Kidney epithelial cell (primary cell): ENCODE measurements at regions not wholly inside any gene's neighbourhood (a gene's known extent, or its start where the extent isn't known, plus 50 kb on each side); places are given as distances from the start of the nearest gene placed in this dataset.

ENCODE experiments used
- DNase-seq: peaks from one replicate; pipeline ENCODE4 v3.0.0-alpha.2; 2010; ENCODE audit warnings: low read depth
- H3K27me3 ChIP-seq: 2 replicates; pipeline ENCODE4 v1.6.0; 2011; ENCODE audit warnings: low read length; ENCODE audit not compliant: control insufficient read depth, insufficient read depth
- H3K36me3 ChIP-seq: 2 replicates; pipeline ENCODE4 v1.5.1; 2011; ENCODE audit warnings: low read length; ENCODE audit not compliant: control insufficient read depth, insufficient read depth
- H3K4me3 ChIP-seq: 2 replicates; pipeline ENCODE4 v1.5.1; 2011; ENCODE audit warnings: low read depth, mild to moderate bottlenecking, control low read depth, low read length
- TF ChIP-seq, protein P1 (sequence below): IDR thresholded peaks from 2 replicates; pipeline ENCODE4 v1.5.1; 2011; ENCODE audit warnings: mild to moderate bottlenecking, moderate library complexity, low read length, control low read depth, inconsistent platforms; ENCODE audit not compliant: insufficient read depth, poor library complexity, severe bottlenecking

DNA sequence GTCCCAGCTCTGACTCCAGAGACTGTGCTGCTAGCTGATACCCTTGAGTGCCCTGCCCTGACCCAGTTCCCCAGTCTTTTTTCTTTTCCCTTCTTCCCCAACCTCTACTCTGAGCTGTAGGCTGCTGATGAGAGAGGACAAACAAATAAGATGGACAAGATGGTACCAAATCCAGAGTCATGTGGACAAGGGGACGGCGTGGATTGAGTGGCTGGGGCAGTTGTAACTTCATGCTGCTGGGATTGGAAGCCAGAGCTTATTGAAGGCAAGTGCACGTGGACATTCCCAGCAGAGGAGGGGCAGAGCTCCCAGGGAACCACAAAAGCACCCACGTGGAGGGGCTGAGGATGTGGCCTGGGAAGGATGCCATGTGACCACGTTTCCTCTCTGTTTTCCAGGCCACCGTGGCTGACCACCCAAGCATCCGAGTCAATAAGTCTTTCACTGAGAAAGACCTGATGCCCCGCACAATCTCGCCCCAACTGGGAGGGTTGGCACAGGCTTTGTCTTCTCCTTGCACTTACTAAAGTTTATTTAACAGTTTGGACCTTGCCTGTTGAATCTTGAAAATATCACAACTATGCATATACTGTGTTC, 323.3 kb upstream of the ZNF507 start:
- Histone ChIP-seq H3K4me3 (no peak overlapping the region), H3K36me3 (no peaks in the 10 kb centered on the region), H3K27me3 (no peaks in the 10 kb centered on the region)
- TF ChIP-seq, protein P1, sequence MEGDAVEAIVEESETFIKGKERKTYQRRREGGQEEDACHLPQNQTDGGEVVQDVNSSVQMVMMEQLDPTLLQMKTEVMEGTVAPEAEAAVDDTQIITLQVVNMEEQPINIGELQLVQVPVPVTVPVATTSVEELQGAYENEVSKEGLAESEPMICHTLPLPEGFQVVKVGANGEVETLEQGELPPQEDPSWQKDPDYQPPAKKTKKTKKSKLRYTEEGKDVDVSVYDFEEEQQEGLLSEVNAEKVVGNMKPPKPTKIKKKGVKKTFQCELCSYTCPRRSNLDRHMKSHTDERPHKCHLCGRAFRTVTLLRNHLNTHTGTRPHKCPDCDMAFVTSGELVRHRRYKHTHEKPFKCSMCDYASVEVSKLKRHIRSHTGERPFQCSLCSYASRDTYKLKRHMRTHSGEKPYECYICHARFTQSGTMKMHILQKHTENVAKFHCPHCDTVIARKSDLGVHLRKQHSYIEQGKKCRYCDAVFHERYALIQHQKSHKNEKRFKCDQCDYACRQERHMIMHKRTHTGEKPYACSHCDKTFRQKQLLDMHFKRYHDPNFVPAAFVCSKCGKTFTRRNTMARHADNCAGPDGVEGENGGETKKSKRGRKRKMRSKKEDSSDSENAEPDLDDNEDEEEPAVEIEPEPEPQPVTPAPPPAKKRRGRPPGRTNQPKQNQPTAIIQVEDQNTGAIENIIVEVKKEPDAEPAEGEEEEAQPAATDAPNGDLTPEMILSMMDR, result no peak
- DNase-seq, result no peak

DNA sequence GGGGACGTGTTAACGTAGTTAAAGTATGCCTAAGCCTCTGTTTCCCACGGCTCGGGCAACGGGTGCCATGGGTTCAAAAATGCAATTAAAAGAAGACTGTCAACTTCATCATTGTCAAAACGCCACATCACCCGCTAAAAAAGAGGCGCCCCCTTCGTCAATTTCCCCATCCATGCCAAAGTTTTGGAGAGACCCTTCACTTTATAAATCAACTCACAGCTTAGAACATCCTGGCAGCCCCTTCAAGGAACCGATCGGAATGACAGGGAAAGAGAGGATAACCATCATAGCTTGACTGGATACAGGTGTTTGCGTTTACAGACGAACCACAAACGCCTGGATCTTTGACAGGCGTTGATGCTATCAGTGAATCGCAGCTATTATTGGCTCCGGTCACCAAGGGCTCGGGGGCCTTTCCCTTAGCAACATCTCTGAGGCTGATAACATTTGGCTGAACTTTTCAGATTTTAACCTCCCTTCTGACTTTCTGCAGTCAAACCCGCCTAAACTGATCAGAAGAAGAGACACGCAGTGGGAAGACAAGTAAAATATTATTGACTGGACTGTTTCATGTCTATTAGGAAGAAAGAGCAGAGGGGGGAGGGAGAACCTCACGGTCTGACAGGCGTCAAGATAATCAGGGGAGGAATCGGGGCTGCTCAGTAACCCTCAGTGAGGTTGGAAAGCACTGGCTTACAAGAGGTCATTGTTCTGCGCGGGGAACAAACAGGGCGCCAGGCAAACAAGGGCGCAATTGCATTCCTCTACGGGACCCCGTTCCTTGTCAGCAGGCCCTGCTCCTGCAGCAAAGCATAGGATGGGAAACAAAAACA, 322.5 kb upstream of the ZNF507 start:
- Histone ChIP-seq H3K4me3 (no peak overlapping the region), H3K27me3 (no peaks in the 10 kb centered on the region), H3K36me3 (no peaks in the 10 kb centered on the region)
- no peak for DNase-seq
- TF ChIP-seq, protein P1, result no peak

DNA sequence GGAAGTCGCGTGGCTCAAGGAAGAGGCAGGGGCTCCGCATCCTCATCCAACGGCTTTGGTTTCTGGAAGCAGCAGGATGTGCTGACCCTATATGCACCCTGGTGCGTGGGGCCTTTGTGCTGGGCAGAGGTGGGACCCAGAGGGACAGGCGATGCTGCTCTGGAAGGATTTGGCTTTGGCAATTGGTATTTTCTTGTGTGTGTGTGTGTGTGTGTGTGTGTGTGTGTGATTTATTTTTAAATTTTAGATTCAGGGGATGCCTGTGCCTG, 321.9 kb upstream of the ZNF507 start:
- Histone ChIP-seq H3K36me3 (no peaks in the 10 kb centered on the region), H3K4me3 (no peak overlapping the region), H3K27me3 (no peaks in the 10 kb centered on the region)
- no peak for DNase-seq
- TF ChIP-seq, protein P1, result no peak

DNA sequence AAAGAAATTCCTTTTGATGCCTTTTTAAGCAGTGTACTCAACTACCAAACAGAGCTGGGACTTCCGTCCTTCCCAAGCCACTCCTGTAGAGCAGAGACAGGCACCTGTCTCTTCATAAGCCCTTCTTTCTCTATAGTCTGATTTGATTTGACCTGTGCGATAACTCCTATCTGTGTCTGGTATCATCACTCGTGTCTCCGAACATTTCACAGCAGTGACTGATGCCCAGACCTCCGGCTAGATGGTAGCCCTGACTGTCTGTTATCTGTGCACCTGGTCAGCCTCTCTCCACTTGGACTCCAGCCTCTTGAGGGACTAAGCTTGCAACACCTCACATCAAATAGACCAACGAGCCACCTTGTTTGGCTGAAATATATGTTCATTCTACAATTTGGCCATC, 316.2 kb upstream of the ZNF507 start:
- H3K27me3 ChIP-seq, result no peaks in the 10 kb centered on the region
- DNase-seq, result no peak
- H3K36me3 ChIP-seq, result no peaks in the 10 kb centered on the region
- TF ChIP-seq, protein P1, result no peak
- H3K4me3 ChIP-seq, result no peak overlapping the region

DNA sequence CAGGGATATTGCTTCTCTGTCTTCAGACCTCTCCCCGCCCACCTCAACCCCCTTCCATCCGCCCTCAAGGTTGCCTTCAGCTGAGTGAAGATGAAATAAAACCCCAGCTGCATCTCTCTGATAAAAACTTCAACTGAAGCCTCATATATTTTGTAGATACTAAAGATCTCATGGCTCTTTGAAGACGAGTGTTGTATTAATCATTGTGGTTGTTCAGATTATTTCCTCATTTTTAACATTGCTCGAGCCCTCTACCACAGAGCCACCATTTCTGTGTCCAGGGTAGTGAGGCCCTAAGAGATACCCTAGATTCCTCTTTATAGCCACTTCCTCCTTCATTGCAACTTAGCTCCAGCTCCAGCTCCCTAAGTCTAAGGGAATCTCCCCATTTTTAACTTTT, 312.8 kb upstream of the ZNF507 start:
- DNase-seq, result no peak
- H3K27me3 ChIP-seq, result no peaks in the 10 kb centered on the region
- H3K4me3 ChIP-seq, result no peak overlapping the region
- TF ChIP-seq, protein P1, result no peak
- H3K36me3 ChIP-seq, result no peaks in the 10 kb centered on the region

DNA sequence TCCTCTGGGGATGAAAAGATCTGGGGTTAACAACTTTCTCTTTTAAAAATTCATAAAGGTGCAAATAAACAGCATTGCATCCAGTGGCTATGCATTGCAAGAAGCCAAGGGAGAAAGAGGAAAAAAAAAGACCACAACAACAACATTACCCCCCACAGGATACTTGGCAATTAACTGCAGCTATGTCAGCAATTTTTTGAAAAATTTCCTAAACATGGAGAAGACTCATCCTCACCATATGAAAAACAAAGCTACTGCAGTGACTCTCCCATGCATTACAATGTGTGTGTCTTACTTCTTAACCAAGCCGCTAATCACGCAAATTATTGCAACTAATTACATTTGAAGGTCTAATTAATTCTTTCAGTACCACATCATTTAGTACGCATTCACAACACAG, 309.8 kb upstream of the ZNF507 start:
- no peak overlapping the region for H3K4me3 ChIP-seq
- no peak for DNase-seq
- no peaks in the 10 kb centered on the region for H3K36me3 ChIP-seq
- no peaks in the 10 kb centered on the region for H3K27me3 ChIP-seq
- TF ChIP-seq, protein P1, result no peak
